ENCODE measurements at regions not wholly inside any gene's neighbourhood (a gene's known extent, or its start where the extent isn't known, plus 50 kb on each side); places are given as distances from the start of the nearest gene placed in this dataset.

- TF ChIP-seq CTCF (IDR thresholded peaks at IDR 0.05): no peak
- no peak for TF ChIP-seq FOXP1 (CRISPR knock-in tag; IDR thresholded peaks at IDR 0.05; ENCODE audit: borderline replicate concordance)
- no peak for TF ChIP-seq IRF1 (CRISPR knock-in tag; IDR thresholded peaks at IDR 0.05)
Measured at GRCh38 chr9:68637020-68637419, 68.0 kb upstream of the PIP5K1B start.

Measured in WTC11 (cell line).